ENCODE measurements at regions not wholly inside any gene's neighbourhood (a gene's known extent, or its start where the extent isn't known, plus 50 kb on each side); places are given as distances from the start of the nearest gene placed in this dataset.

GRCh38 chr18:45169610-45170009 is 445.7 kb upstream of the SLC14A2 start:
- peak; percentile 4 for DNase-seq

- DNase-seq, result no peak
These were observed 443.5 kb upstream of the SLC14A2 start for GRCh38 chr18:45171679-45172191.

DNA sequence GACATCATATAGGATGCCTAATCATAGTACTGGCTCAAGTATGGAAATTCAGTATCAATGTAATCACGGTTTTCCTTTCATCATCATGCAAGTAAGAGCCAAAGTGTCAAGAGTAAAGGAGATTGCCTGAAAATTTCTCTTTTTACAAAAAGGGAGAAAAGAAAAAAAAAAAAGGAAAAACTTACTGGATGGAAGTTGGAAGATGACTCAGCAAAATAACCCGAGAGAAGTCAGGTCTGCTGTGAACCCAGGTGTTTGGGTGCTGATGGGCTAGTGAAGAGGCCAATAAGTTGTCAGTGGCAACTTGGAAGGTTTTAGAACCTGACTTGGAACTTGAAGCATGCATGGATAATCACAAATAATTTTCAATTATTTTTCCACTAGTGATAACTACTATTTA is 441.9 kb upstream of the SLC14A2 start:
- DNase-seq, result no peak

GRCh38 chr18:45173799-45174519 is 441.3 kb upstream of the SLC14A2 start:
- no peak for DNase-seq

DNA sequence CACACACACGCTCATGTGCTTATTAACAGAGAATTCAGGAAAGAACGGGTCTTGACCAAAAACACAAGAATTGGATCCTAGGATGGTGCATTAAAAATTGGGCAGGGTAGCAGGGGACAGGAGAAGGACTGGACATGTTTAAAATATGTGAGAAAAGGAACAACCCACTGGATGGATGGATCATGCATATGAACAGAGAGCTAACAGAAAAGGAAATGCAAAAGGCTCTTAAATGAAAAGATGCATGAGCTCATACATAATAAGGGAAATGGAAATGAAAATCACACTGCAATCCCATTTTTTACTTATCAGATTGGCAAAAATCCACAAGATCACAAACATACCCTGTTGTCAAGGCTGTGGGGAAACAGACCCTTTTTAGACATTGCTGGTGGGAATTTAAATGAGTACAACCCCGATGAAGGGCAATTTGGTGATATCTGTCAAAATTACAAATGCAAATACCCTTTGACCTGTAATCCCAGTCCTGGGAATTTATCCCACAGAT is 440.6 kb upstream of the SLC14A2 start:
- DNase-seq, result no peak

DNA sequence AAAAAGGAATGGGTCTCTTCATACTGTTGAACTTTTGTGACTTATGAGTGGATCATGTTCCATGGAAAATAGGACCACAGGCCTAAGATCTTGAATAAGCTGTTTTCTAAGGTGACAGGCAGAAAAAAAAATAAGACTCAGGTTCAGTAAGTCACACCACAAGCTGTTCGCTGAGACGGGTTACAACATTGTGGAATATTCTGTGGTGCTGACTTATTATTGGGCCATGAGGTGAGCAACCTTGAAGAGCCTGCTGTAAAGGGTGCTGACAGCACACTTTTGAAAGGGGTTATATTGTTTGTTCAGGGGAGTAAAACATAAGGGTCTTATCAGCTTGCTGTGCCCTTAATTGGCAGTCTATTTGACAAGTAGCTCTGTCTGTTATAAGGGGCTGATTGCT is 439.8 kb upstream of the SLC14A2 start:
- DNase-seq, result peak; percentile 4

- DNase-seq, result no peak
These were observed 428.4 kb upstream of the SLC14A2 start for GRCh38 chr18:45186832-45187231.

- no peak for DNase-seq
These were observed 423.5 kb upstream of the SLC14A2 start for GRCh38 chr18:45191795-45192194.

DNA sequence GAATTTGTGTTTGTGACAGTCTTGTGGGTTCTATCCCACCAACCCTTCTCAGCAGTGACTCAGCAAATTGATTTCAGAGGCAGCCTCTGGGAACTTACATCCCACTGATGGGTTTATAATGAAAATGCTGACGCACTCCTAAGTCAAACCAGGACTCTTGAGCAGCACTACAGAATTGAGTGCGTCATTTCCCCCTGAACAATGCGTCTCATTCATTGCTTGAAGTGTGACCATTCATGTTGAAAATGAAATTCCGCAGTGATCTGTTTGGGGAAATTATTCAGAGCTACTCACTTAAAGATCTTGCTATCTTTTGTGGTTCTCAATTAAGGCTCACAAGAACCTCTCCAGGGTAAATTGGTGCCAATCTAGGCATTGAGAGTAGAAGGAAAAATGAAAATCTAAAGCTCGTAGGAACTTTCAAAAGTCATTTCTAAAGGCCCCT is 417.7 kb upstream of the SLC14A2 start:
- DNase-seq, result no peak

DNA sequence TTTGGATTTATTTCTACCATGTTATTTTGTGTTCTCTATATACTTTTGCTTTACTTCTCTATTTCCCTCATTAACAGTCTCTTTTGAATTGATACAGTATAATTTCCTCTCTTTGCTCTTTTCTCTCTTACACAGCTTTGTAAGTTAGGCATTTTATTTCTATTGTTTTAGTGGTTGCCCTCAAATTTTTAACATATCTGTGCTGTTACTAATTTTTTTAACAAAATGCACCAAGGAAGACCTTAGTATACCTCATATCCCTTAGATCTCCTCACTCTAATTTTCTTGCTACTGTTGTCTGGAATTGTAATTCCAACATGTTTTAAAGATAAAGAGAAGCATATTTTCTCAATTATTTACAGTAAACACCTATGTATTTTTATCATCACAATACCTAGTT is 416.8 kb upstream of the SLC14A2 start:
- no peak for DNase-seq

- DNase-seq, result no peak
These were observed 414.2 kb upstream of the SLC14A2 start for GRCh38 chr18:45201029-45201428.

- no peak for DNase-seq
These were observed 413.8 kb upstream of the SLC14A2 start for GRCh38 chr18:45201489-45201888.

DNA sequence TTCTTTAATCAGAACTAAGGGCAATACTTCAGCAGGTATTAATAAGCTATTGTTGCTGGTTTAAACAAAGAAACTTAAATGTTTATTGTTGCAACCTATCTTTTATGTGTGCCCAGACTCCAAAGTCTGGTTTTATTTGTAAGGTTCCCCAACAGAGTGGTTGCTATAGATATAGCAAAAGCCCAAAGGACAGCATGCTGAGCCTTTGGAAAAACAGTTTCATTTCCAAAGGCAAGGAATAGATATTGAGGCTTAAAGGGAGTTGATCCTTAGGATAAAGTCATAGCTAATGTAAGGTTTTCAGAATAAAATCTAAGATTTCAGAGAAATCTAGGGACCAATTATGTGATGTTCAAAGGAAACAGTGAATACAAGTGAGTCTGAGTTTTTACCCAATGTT is 413.2 kb upstream of the SLC14A2 start:
- no peak for DNase-seq

GRCh38 chr18:45203677-45204076 is 411.6 kb upstream of the SLC14A2 start:
- no peak for DNase-seq

DNA sequence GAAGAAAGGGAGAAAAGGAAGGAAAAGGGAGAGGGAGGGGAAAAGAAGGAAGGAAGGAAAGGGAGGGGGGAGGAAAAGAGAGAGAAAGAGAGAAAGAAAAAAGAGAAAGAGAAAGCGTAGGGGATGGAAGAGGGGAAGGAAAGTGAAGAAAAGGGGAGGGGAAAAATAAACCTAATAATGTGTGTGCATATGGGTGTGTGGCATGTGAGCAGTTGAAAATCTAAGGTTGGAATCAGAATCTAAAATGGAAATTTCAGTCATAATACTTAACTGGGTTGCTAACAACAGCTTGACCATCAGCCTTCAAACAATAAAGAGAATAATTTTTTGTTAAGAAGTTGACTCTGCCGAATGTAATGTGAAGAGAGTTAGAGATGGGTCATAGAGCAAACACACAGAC is 407.9 kb upstream of the SLC14A2 start:
- DNase-seq, result no peak

DNA sequence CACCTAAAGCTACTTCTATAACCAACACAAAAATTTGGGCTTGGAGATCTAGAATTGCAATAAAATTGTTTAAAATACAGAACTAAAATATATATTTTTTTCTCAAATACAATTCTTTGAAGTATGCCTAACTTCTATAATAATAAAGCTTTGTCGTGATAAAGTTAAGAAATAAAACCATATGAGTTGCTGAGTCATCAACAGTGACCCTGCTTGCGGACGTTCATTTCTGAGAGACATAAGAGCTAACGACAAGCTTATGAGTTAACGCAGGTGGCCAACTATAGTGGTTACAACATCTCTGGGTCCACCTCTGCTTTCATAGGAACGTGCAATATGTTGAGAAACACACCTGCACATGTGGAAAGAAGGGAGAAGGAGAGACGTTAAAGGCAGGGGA is 407.1 kb upstream of the SLC14A2 start:
- DNase-seq, result no peak

DNA sequence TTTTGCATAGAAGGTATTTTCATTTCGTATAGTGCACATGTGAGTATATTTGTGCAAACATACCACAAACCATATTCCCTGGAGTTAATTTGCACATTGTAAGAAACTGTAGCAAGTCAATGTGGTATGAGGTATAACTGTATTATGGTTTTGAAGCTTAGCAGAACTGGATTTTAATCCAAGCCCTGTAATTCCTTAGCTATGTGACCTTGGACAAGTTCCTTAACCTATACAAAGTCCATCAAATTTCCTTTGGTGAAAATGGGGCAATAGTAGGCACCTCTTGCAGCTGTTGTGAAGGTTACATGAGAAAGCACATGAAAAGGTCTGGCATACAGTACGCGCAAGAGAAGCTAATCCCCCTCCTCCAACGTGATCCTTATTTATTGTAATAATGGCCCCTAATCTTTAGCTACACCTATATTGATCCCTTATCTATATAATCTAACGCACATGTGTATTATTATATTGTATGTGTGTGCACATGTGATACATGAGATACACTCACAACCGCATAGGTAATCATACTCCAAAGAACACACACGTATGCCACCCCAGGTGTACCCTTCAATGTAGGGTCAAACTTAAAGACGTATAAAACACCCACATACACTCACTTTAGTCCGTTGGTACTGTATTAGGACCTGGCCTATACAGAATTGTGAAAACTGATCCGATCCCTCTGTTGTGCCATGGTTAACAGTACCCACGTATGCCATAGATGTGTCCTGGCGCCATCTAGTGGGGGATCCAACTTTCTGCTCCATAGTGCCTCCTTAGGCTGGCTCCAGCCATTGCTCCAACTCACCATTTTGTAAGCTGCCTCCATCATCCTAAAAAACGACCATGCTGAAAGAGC is 402.9 kb upstream of the SLC14A2 start:
- DNase-seq, result peak; percentile 80

- DNase-seq, result no peak
These were observed 402.3 kb upstream of the SLC14A2 start for GRCh38 chr18:45213040-45213333.

DNA sequence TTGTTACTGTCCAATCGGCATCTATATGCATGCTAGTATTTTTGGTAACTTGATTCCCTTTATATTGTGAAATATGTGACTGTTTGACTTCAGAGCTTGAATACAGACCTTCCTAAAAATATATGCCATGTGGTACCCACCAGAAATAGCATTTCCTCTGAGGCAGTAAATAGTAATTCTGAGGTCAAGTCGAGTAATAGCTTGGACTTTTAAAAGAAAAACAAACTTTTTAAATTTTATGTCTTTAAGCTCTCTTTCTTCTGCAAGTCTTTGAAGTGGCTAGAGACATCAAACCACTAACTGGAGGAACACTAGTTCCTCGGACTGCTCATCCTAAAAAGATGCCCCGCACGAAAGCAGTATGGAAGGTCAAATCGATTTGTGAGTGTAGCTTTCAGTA is 396.8 kb upstream of the SLC14A2 start:
- DNase-seq, result no peak

- DNase-seq, result no peak
These were observed 393.9 kb upstream of the SLC14A2 start for GRCh38 chr18:45221363-45221762.

DNA sequence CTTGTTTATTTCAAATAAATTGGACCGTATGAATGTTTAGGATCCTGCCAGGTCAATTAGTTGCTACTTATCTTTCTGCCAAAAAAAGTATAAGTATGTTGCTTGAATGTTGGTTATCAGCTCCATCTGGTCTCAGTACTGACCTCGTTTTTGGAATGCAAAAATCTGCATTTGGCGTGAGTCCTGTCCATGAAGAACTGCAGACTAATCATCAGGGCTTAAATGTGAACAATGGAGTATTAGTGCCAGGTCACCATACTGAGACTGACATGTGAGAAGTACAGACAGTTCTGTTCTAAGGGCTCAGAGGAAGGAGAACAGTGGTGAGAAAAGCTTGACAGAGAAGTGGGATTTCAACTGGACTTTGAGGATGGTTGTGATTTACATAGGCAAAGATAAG is 393.1 kb upstream of the SLC14A2 start:
- DNase-seq, result no peak

DNA sequence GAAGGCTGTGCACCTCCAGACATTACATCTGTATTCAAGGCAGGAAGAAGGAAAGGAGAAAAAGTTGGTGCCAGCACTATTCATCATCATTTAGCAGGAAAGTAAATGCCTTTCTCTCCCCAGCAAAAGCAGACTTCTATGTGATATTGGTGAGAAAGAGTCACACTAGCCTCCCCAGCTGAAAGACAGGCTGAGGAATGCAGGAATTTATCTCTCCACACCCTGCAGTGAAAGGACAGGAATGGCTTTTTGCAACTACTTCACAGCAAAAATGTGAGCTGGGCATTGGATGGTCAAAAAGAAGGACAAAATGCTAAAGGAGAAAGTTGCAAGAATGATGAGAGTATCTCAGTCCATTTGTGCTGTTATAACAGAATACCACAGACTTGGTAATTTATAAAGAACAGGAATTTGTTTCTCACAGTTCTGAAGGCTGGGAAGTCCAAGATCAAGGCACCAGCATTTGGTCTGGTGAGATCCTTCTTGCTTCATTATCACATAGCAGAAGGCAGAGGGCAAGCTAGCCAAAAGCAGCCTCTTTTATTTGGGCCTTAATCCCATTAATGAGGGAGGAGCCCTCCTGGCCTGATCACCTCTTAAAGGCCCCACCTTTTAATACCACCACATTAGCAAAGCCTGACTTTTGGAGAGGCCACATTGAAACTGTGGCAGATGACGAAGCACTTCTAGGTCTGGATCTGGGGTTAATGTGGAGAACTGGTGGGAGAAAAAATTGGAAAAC is 388.1 kb upstream of the SLC14A2 start:
- DNase-seq, result no peak

DNA sequence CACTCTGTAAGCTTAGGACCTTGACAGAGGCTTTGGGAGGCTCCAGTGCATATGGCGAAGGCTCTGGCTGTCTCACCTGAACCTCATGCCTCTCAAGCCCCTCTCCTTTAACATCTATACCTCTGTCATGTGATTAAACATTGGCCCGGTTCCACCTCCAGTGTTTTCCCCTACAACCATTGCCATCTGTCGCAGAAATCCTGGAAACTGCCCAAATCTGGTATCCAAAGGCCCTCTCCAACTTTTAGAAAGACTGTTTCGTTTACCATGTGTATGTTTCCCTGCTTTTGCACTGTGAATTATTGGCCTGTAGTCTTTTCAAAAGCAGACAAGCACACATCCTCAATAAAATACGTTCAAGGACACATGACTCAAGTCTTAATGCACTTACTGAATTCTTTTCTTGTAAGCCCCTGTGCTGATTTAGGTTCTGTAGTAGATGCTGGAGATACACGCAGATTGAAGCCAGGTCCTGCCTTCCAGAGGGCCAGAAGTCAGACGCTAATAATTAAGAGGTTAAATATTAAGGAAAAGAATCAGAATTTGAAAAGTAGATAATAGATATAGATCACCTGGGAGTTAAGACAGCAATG is 386.4 kb upstream of the SLC14A2 start:
- peak; percentile 95 for DNase-seq

Data from NCI-H2171 treated with DMSO at 0.1 percent for 48 hours (cell line).